DND-41 (cell line): ENCODE measurements at regions not wholly inside any gene's neighbourhood (a gene's known extent, or its start where the extent isn't known, plus 50 kb on each side); places are given as distances from the start of the nearest gene placed in this dataset.

Experiments used
- ATAC-seq: fragments of 200-7000 bp; cut with Tn5 transposase; 3 replicates; pipeline ENCODE4 v1.9.1; 2021; ENCODE audit warnings: low read depth; ENCODE audit not compliant: insufficient read depth
- DNase-seq: peaks from one replicate; pipeline ENCODE4 v3.0.0-alpha.2; 2020
- H2AFZ ChIP-seq: 2 replicates; pipeline ENCODE4 v1.6.0; 2012; ENCODE audit warnings: low read depth, low read length
- H3K27ac ChIP-seq: 2 replicates; pipeline ENCODE4 v1.5.1; 2012; ENCODE audit warnings: low read length, inconsistent platforms
- H3K27me3 ChIP-seq: fragments of 200-600 bp; sonication (generic); 2 replicates; pipeline ENCODE4 v1.6.0; 2012; ENCODE audit warnings: low read length, mild to moderate bottlenecking, inconsistent platforms; ENCODE audit not compliant: insufficient read depth, poor library complexity
- H3K36me3 ChIP-seq: 2 replicates; pipeline ENCODE4 v1.5.1; 2012; ENCODE audit warnings: low read length, inconsistent platforms; ENCODE audit not compliant: insufficient read depth
- H3K4me1 ChIP-seq: 2 replicates; pipeline ENCODE4 v1.5.1; 2012; ENCODE audit warnings: mild to moderate bottlenecking, low read length; ENCODE audit not compliant: insufficient read depth
- H3K4me2 ChIP-seq: 2 replicates; pipeline ENCODE4 v1.6.0; 2012; ENCODE audit warnings: mild to moderate bottlenecking, moderate library complexity, low read length, inconsistent platforms; ENCODE audit not compliant: insufficient read depth
- H3K4me3 ChIP-seq, 2 experiments: fragments of 200-600 bp in 1 of 2; shearing (Covaris generic) in 1 of 2; 2 replicates each; pipeline ENCODE4 v1.5.1; 2012 to 2016; ENCODE audit warnings: inconsistent platforms in 2 of 2, low read length in 2 of 2, mild to moderate bottlenecking in 2 of 2, low read depth in 1 of 2, moderate library complexity in 1 of 2
- H3K79me2 ChIP-seq: 2 replicates; pipeline ENCODE4 v1.6.0; 2012; ENCODE audit warnings: low read length, inconsistent platforms; ENCODE audit not compliant: insufficient read depth
- H3K9ac ChIP-seq: 2 replicates; pipeline ENCODE4 v1.6.0; 2012; ENCODE audit warnings: low read depth, mild to moderate bottlenecking, inconsistent platforms, low read length, moderate library complexity
- H3K9me3 ChIP-seq: 2 replicates; pipeline ENCODE4 v1.5.1; 2012; ENCODE audit warnings: low read length, moderate library complexity, mild to moderate bottlenecking, inconsistent platforms; ENCODE audit not compliant: insufficient read depth, severe bottlenecking
- H4K20me1 ChIP-seq: 2 replicates; pipeline ENCODE4 v1.6.0; 2012; ENCODE audit warnings: low read length; ENCODE audit not compliant: insufficient read depth
- EZH2 ChIP-seq: IDR thresholded peaks from 3 replicates; pipeline ENCODE4 v1.6.1; 2012; ENCODE audit warnings: borderline replicate concordance, low read depth, mild to moderate bottlenecking, moderate library complexity, low read length, inconsistent platforms; ENCODE audit not compliant: severe bottlenecking
- TF ChIP-seq, protein P1 (sequence below): IDR thresholded peaks from 2 replicates; pipeline ENCODE4 v1.5.1; 2012; ENCODE audit warnings: borderline replicate concordance, low read length, moderate library complexity, mild to moderate bottlenecking; ENCODE audit not compliant: poor library complexity, severe bottlenecking; ENCODE audit errors: extremely low read depth

DNA sequence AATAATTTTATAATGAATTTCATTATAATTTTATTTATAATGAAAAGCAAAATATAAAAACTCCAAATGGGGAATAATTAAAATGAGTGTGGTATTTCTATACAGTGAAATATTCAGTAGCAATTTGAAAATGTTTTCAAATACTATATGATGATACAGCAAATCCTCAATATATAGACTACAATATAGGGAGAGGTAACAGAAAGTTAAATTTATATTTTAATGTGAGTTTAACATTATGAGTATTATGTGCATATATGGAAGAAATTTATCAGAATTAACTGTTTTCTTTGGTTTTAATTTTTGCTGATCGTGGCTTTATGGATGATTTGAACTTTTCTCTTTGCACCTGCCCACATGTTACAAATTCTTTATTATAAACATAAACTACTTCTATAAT is 500.9 kb upstream of the ARRDC3 start:
- Histone ChIP-seq H2AFZ (no peak overlapping the region), H3K27ac (no peak overlapping the region), H3K4me2 (no peak overlapping the region), H3K4me1 (no peaks in the 10 kb centered on the region), H3K36me3 (no peaks in the 10 kb centered on the region), H3K9me3 (no peaks in the 10 kb centered on the region), H3K4me3 (no peak overlapping the region), H4K20me1 (no peaks in the 10 kb centered on the region), H3K79me2 (no peaks in the 10 kb centered on the region), H3K9ac (no peak overlapping the region), H3K27me3 (no peaks in the 10 kb centered on the region)
- TF ChIP-seq, protein P1, sequence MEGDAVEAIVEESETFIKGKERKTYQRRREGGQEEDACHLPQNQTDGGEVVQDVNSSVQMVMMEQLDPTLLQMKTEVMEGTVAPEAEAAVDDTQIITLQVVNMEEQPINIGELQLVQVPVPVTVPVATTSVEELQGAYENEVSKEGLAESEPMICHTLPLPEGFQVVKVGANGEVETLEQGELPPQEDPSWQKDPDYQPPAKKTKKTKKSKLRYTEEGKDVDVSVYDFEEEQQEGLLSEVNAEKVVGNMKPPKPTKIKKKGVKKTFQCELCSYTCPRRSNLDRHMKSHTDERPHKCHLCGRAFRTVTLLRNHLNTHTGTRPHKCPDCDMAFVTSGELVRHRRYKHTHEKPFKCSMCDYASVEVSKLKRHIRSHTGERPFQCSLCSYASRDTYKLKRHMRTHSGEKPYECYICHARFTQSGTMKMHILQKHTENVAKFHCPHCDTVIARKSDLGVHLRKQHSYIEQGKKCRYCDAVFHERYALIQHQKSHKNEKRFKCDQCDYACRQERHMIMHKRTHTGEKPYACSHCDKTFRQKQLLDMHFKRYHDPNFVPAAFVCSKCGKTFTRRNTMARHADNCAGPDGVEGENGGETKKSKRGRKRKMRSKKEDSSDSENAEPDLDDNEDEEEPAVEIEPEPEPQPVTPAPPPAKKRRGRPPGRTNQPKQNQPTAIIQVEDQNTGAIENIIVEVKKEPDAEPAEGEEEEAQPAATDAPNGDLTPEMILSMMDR, result no peak
- no peak for TF ChIP-seq EZH2
- DNase-seq (no peak), ATAC-seq (no peak)

DNA sequence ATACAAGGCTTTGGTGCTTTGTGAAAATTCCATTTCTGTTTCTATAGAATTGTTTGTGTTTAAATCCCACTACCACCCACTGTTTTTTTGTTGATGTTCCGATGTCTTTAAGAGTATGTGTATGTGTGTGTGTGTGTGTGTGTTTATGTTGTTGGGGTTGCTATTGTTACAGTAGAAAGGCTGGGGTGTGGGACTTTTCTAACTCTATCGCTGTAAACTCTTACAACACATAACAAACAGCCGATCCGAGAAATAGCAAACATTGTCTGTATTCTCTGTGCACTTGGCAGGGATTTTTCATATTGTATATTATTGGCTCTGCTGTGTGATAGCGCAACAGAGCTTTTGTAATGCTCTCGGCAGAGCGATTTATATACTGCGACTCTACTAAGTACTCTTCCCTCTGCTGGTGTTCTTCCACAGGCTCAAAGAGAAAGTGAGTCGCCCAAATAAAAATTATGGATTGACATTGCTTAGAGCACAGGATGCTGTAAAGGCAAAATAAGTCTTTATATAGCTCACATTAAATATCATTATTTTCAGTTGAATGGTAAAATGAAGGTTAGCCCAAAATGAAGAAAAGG is 492.2 kb upstream of the ARRDC3 start:
- Histone ChIP-seq H3K79me2 (no peaks in the 10 kb centered on the region), H3K4me1 (no peaks in the 10 kb centered on the region), H4K20me1 (no peaks in the 10 kb centered on the region), H3K9me3 (no peaks in the 10 kb centered on the region), H2AFZ (no peak overlapping the region), H3K27me3 (no peaks in the 10 kb centered on the region), H3K36me3 (no peaks in the 10 kb centered on the region), H3K4me2 (no peak overlapping the region), H3K4me3 (no peak overlapping the region), H3K9ac (no peak overlapping the region), H3K27ac (no peak overlapping the region)
- no peak for ATAC-seq
- no peak for TF ChIP-seq EZH2
- TF ChIP-seq, protein P1, result no peak
- DNase-seq, result no peak

DNA sequence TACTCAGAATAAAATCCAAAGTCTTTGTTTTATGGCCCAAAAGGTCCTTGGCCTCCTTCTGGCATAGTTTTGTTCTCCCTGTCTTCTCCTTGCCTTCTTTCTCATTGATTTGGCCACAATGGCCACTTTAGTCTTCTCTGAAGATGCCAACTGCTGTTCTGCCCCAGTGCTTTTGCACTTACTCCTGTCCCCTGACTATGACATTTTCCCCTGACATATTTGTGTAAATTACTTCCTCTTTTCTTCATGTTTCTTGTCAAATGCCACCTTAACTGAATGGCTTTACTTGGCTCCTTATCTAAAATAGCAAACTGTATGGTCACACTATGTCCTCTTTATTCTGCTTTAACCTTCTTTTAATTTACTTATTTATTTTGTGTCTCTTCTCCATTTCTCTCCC is 484.7 kb upstream of the ARRDC3 start:
- H4K20me1 ChIP-seq, result no peaks in the 10 kb centered on the region
- no peak for ATAC-seq
- no peak overlapping the region for H3K4me2 ChIP-seq
- no peaks in the 10 kb centered on the region for H3K36me3 ChIP-seq
- H3K4me3 ChIP-seq, result no peak overlapping the region
- H3K27me3 ChIP-seq, result no peaks in the 10 kb centered on the region
- no peak overlapping the region for H3K27ac ChIP-seq
- no peak for TF ChIP-seq EZH2
- TF ChIP-seq, protein P1, result no peak
- no peak for DNase-seq
- H3K4me1 ChIP-seq, result no peaks in the 10 kb centered on the region
- H3K9me3 ChIP-seq, result no peaks in the 10 kb centered on the region
- H3K79me2 ChIP-seq, result no peaks in the 10 kb centered on the region
- H2AFZ ChIP-seq, result no peak overlapping the region
- H3K9ac ChIP-seq, result no peak overlapping the region

DNA sequence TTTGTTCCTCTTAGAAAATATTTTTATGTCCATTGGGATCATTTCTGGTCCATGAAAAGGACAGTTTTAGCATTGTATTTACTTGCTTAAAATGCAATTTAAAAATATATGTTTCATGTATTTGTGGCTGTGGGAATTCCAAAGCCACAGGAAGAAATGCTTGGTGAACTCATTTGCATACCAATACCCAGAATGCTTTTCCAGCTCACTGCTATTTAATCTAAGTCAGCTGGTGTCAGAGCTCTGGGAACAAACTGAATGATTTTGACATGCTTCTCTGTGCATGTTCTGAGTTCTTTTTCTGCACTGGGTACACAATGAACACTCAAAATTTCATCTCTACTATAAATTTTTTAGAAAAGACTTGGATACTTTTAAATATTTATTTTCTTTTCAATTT is 482.8 kb upstream of the ARRDC3 start:
- Histone ChIP-seq H3K79me2 (no peaks in the 10 kb centered on the region), H4K20me1 (no peaks in the 10 kb centered on the region), H3K4me2 (no peak overlapping the region), H3K27me3 (no peaks in the 10 kb centered on the region), H2AFZ (no peak overlapping the region), H3K36me3 (no peaks in the 10 kb centered on the region), H3K4me1 (no peaks in the 10 kb centered on the region), H3K4me3 (no peak overlapping the region), H3K27ac (no peak overlapping the region), H3K9me3 (no peaks in the 10 kb centered on the region), H3K9ac (no peak overlapping the region)
- ATAC-seq (no peak), DNase-seq (no peak)
- no peak for TF ChIP-seq EZH2
- TF ChIP-seq, protein P1, result no peak
